IMR-90 (cell line): ENCODE measurements at regions not wholly inside any gene's neighbourhood (a gene's known extent, or its start where the extent isn't known, plus 50 kb on each side); places are given as distances from the start of the nearest gene placed in this dataset.

Experiments used
- ATAC-seq: fragments of 200-7000 bp; cut with Tn5 transposase; 2 replicates; pipeline ENCODE4 v1.9.1; 2020; ENCODE audit warnings: low read depth, mild to moderate bottlenecking, moderate library complexity
- BruUV-seq: library from RNA; stranded (reverse); fragments of 400-500 nt; replicated peaks from 2 replicates; lab custom pipeline; 2021; lab: Mats Ljungman, UMichigan
- CTCF ChIA-PET: fragments of 300-600 bp; formaldehyde crosslinking; extraction: SDS; loops from one replicate; lab custom pipeline; 2021; ENCODE audit warnings: antibody characterized with exemption; lab: Yijun Ruan, JAX
- POLR2A ChIA-PET: fragments of 300-600 bp; sonication (Branson Sonifier 250); formaldehyde crosslinking; loops from one replicate; lab custom pipeline; 2022; ENCODE audit warnings: antibody characterized with exemption; ENCODE audit not compliant: unreplicated experiment; lab: Charles Lee
- DNase-seq: peaks from one replicate; pipeline ENCODE4 v3.0.0; 2013
- H2AFZ ChIP-seq: replicated peaks from 2 replicates; pipeline ENCODE3; 2013; ENCODE audit warnings: low read length, mild to moderate bottlenecking; ENCODE audit not compliant: poor library complexity
- H2AK5ac ChIP-seq: 2 replicates; pipeline ENCODE4 v1.6.1; 2013; ENCODE audit warnings: low read depth, low read length, inconsistent platforms
- H2AK9ac ChIP-seq: replicated peaks from 2 replicates; pipeline ENCODE3; 2013; ENCODE audit warnings: mild to moderate bottlenecking, low read depth, low read length, moderate library complexity; ENCODE audit not compliant: poor library complexity
- H2BK120ac ChIP-seq: 2 replicates; pipeline ENCODE4 v1.6.1; 2013; ENCODE audit warnings: low read depth, low read length, inconsistent platforms
- H2BK15ac ChIP-seq: 3 replicates; pipeline ENCODE4 v1.6.1; 2013; ENCODE audit warnings: low read depth, low read length, inconsistent platforms
- H2BK20ac ChIP-seq: 2 replicates; pipeline ENCODE4 v1.6.1; 2013; ENCODE audit warnings: low read depth, mild to moderate bottlenecking, inconsistent platforms, low read length, moderate library complexity
- H2BK5ac ChIP-seq: 2 replicates; pipeline ENCODE4 v1.6.1; 2013; ENCODE audit warnings: mild to moderate bottlenecking, low read depth, low read length, inconsistent platforms; ENCODE audit not compliant: poor library complexity, severe bottlenecking
- H3K14ac ChIP-seq: replicated peaks from 2 replicates; pipeline ENCODE4 v1.6.1; 2013; ENCODE audit warnings: low read depth, low read length, inconsistent platforms
- H3K18ac ChIP-seq: 2 replicates; pipeline ENCODE4 v1.6.1; 2013; ENCODE audit warnings: low read depth, low read length, control low read depth
- H3K23ac ChIP-seq: 2 replicates; pipeline ENCODE4 v1.6.1; 2013; ENCODE audit warnings: low read depth, low read length, inconsistent platforms
- H3K27ac ChIP-seq: 2 replicates; pipeline ENCODE4 v1.5.1; 2013; ENCODE audit warnings: mild to moderate bottlenecking, control low read depth, low read length; ENCODE audit not compliant: insufficient read depth
- H3K27me3 ChIP-seq: 2 replicates; pipeline ENCODE4 v1.6.1; 2013; ENCODE audit warnings: low read length; ENCODE audit not compliant: control insufficient read depth, insufficient read depth
- H3K36me3 ChIP-seq: 2 replicates; pipeline ENCODE4 v1.6.1; 2013; ENCODE audit warnings: low read length, mixed read lengths; ENCODE audit not compliant: control insufficient read depth, insufficient read depth
- H3K4ac ChIP-seq: 2 replicates; pipeline ENCODE4 v1.6.1; 2013; ENCODE audit warnings: low read depth, low read length, inconsistent platforms
- H3K4me1 ChIP-seq: 2 replicates; pipeline ENCODE4 v1.6.1; 2013; ENCODE audit warnings: low read length, mixed read lengths; ENCODE audit not compliant: control insufficient read depth, insufficient read depth
- H3K4me2 ChIP-seq: 2 replicates; pipeline ENCODE4 v1.6.1; 2013; ENCODE audit warnings: low read depth, mild to moderate bottlenecking, control low read depth, low read length, moderate library complexity
- H3K4me3 ChIP-seq: 2 replicates; pipeline ENCODE4 v1.5.1; 2013; ENCODE audit warnings: low read depth, mild to moderate bottlenecking, control low read depth, low read length, moderate library complexity; ENCODE audit not compliant: insufficient read depth
- H3K56ac ChIP-seq: 2 replicates; pipeline ENCODE4 v1.6.1; 2013; ENCODE audit warnings: low read length, inconsistent platforms; ENCODE audit not compliant: insufficient read depth; ENCODE audit errors: extremely low read depth
- H3K79me1 ChIP-seq, 2 experiments: 2 replicates each; pipeline ENCODE4 v1.6.1; 2013; ENCODE audit warnings: low read length in 2 of 2, inconsistent platforms in 1 of 2, low read depth in 1 of 2
- H3K9ac ChIP-seq: 2 replicates; pipeline ENCODE4 v1.6.1; 2013; ENCODE audit warnings: low read depth, low read length, control low read depth
- H3K9me1 ChIP-seq: 2 replicates; pipeline ENCODE4 v1.6.1; 2013; ENCODE audit warnings: low read length, inconsistent platforms; ENCODE audit not compliant: insufficient read depth
- H3K9me3 ChIP-seq: 2 replicates; pipeline ENCODE4 v1.6.1; 2013; ENCODE audit warnings: low read length; ENCODE audit not compliant: control insufficient read depth, insufficient read depth
- H4K20me1 ChIP-seq: 2 replicates; pipeline ENCODE4 v1.6.1; 2013; ENCODE audit warnings: low read length, inconsistent platforms; ENCODE audit not compliant: insufficient read depth
- H4K5ac ChIP-seq: 2 replicates; pipeline ENCODE4 v1.6.1; 2013; ENCODE audit warnings: mild to moderate bottlenecking, low read depth, low read length, control low read depth
- H4K8ac ChIP-seq, 2 experiments: 2 replicates each; pipeline ENCODE4 v1.6.1; 2013; ENCODE audit warnings: low read depth in 2 of 2, low read length in 2 of 2, control low read depth in 1 of 2, inconsistent platforms in 1 of 2
- H4K91ac ChIP-seq: 2 replicates; pipeline ENCODE4 v1.6.1; 2013; ENCODE audit warnings: low read depth, low read length, inconsistent platforms; ENCODE audit not compliant: insufficient read depth
- CEBPB ChIP-seq: IDR thresholded peaks from 2 replicates; pipeline ENCODE4 v1.6.1; 2012; ENCODE audit warnings: low read depth, low read length, improper control_type of control experiment
- CHD1 ChIP-seq: IDR thresholded peaks from 2 replicates; pipeline ENCODE4 v1.6.1; 2012; ENCODE audit warnings: low read depth, low read length, improper control_type of control experiment
- MAFK ChIP-seq: IDR thresholded peaks from 2 replicates; pipeline ENCODE4 v1.6.1; 2012; ENCODE audit warnings: low read depth, low read length, improper control_type of control experiment
- MXI1 ChIP-seq: IDR thresholded peaks from 2 replicates; pipeline ENCODE4 v1.6.1; 2012; ENCODE audit warnings: low read depth, mild to moderate bottlenecking, low read length, moderate library complexity, borderline replicate concordance
- SMC3 ChIP-seq: fragments of 150-350 bp; IDR thresholded peaks from 2 replicates; pipeline ENCODE4 v1.6.1; 2016; ENCODE audit warnings: low read depth, mild to moderate bottlenecking, antibody characterized with exemption, low read length, moderate library complexity
- WGBS, 2 experiments: methylation state at CpG; one replicate each; pipeline versions ENCODE4 v1.1.5 to v1.1.7; 2013; ENCODE audit warnings: missing lambda C conversion rate in 2 of 2; ENCODE audit not compliant: insufficient read length in 1 of 2; ENCODE audit errors: extremely low coverage in 2 of 2; 5-methylcytosine and 5-hydroxymethylcytosine counted together
- dilution Hi-C: fragments of 300-500 bp; cut with HindIII; formaldehyde crosslinking; loops from one replicate; pipeline ENCODE4 v1.14.3; 2018; ENCODE audit warnings: low sequenced_read_pairs; ENCODE audit not compliant: unreplicated experiment
- in situ Hi-C: fragments of 300-500 bp; cut with MboI; formaldehyde crosslinking; loops from 3 replicates; pipeline ENCODE4 v1.14.3; 2019; ENCODE audit warnings: low sequenced_read_pairs, inconsistent platforms, mixed read lengths
- intact Hi-C: fragments of 100-400 bp; cut with micrococcal nuclease; formaldehyde crosslinking; loops from 2 replicates; pipeline ENCODE4 v1.10.0; 2022
- TF ChIP-seq, protein P1 (sequence below): fragments of 150-350 bp; IDR thresholded peaks from 2 replicates; pipeline ENCODE4 v1.6.1; 2017; ENCODE audit warnings: mild to moderate bottlenecking, antibody characterized with exemption, low read length, low read depth
- TF ChIP-seq, protein P2 (sequence below): conservative IDR thresholded peaks from 2 replicates; pipeline ENCODE4 v1.5.1; 2012; ENCODE audit warnings: mild to moderate bottlenecking, low read depth, low read length, improper control_type of control experiment

DNA sequence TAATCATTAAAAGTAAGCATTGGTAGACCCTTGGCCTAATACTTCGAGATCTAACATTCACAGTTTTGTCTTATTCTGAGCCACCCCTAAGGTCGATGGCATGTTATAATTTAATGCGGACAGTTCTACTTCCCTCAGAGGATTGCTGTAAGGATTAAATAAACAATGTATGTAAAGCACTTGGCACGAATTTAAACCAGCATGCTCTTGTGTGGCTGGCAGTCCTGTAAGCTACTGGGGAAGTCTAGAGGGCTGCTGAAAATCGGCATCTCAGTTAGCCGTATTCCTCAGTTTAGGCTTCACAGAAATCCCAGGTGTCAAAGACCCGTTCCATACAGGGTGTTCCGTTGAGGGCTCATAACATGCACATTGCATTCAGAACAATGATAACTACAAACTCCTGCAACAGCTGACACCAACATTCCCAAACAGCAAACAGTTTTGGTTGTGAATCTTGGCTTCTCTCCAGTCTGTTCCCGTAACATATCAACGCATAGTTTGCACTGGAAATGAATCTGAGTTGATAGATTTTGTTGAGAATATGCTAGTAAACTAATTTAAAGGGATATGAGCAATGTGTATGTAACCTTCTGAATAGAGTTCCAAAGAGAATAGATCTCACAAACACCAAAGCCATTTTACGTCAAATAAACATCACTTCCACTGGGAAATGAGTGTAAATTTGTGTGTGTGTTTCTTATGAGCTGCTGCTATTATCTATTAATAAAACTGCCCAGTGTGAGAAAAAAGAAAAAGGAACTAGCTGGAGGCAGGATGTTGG is 52.2 kb upstream of the ACKR3 start:
- TF ChIP-seq, protein P1, sequence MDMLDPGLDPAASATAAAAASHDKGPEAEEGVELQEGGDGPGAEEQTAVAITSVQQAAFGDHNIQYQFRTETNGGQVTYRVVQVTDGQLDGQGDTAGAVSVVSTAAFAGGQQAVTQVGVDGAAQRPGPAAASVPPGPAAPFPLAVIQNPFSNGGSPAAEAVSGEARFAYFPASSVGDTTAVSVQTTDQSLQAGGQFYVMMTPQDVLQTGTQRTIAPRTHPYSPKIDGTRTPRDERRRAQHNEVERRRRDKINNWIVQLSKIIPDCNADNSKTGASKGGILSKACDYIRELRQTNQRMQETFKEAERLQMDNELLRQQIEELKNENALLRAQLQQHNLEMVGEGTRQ: no peak
- no peak for TF ChIP-seq CEBPB
- no peak for TF ChIP-seq SMC3
- no peak for TF ChIP-seq CHD1
- no peak for TF ChIP-seq MXI1
- TF ChIP-seq, protein P2, sequence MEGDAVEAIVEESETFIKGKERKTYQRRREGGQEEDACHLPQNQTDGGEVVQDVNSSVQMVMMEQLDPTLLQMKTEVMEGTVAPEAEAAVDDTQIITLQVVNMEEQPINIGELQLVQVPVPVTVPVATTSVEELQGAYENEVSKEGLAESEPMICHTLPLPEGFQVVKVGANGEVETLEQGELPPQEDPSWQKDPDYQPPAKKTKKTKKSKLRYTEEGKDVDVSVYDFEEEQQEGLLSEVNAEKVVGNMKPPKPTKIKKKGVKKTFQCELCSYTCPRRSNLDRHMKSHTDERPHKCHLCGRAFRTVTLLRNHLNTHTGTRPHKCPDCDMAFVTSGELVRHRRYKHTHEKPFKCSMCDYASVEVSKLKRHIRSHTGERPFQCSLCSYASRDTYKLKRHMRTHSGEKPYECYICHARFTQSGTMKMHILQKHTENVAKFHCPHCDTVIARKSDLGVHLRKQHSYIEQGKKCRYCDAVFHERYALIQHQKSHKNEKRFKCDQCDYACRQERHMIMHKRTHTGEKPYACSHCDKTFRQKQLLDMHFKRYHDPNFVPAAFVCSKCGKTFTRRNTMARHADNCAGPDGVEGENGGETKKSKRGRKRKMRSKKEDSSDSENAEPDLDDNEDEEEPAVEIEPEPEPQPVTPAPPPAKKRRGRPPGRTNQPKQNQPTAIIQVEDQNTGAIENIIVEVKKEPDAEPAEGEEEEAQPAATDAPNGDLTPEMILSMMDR: no peak
- TF ChIP-seq MAFK: no peak
- Histone ChIP-seq H3K9me1 (no peaks in the 10 kb centered on the region), H4K20me1 (no peaks in the 10 kb centered on the region), H3K9me3 (no peaks in the 10 kb centered on the region), H3K4ac (no peak overlapping the region), H3K9ac (no peak overlapping the region), H2AK9ac (no peak overlapping the region), H3K56ac (no peak overlapping the region), H2BK120ac (no peak overlapping the region), H3K23ac (no peak overlapping the region), H2BK5ac (no peak overlapping the region), H4K91ac (no peak overlapping the region), H3K27me3 (peaks cover 7% of the 10 kb centered on the region), H3K36me3 (no peaks in the 10 kb centered on the region), H3K4me2 (no peak overlapping the region), H2AFZ (no peak overlapping the region), H3K79me1 (no peaks in the 10 kb centered on the region), H2BK20ac (no peak overlapping the region), H3K14ac (no peak overlapping the region), H4K5ac (no peak overlapping the region), H3K27ac (no peak overlapping the region), H3K4me1 (no peaks in the 10 kb centered on the region), H3K18ac (no peak overlapping the region), H3K4me3 (no peak overlapping the region), H2AK5ac (no peak overlapping the region), H2BK15ac (no peak overlapping the region), H4K8ac (no peak overlapping the region)
- ATAC-seq (no peak), DNase-seq (no peak)
- 0% methylated on average over 1 of the region's 11 CpGs; no CpG with 5 or more reads in 1 of the 2 experiments for WGBS, 2 experiments
- ChIA-PET POLR2A (no interaction called here), CTCF (no interaction called here)
- BruUV-seq: no TSS peak
- intact Hi-C loops: loop anchor here (2.0 kb wide), 1 partner anchor 501 kb away; no protein-coding TSS in a partner anchor
- in situ Hi-C loops: loop anchor here (10.0 to 25.0 kb wide), 2 partner anchors 537 to 1045 kb away; partner anchors contain the start of gene PRLH
- dilution Hi-C loops: no loop called here
